ENCODE measurements at regions not wholly inside any gene's neighbourhood (a gene's known extent, or its start where the extent isn't known, plus 50 kb on each side); places are given as distances from the start of the nearest gene placed in this dataset.

DNA sequence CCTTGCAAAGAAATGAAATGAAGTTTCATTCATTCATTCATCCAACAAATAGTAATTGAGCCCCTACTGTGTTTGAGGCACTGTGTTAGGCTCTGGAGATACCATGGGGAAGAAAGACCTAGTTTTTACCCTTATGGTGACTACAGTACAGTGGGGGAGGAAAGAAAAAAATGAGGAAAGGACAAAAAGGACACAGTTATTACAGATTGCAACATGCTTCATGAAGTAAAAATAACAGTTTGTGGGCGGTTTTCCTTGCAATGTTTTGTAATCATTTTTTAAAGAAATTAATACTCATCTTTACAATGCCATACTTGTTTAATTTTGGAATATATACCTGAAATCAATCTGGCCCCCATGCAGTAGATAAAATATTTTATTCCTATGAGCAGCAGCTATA, 120.3 kb downstream of the TM2D1 start:
- no peak for DNase-seq
- Histone ChIP-seq H3K9me2 (no peaks in the 10 kb centered on the region), H3K27ac (ENCODE audit: low read depth in 2 of 2, low read length in 1 of 2) (no peak overlapping the region), H3K27me3 (ENCODE audit: insufficient read depth) (no peaks in the 10 kb centered on the region), H3K4me1 (ENCODE audit: control insufficient read depth in 1 of 2, insufficient read depth in 2 of 2, low read depth in 1 of 2, low read length in 1 of 2) (peaks cover 3 to 4% of the 10 kb centered on the region in 2 experiments; a peak in 2 of 4 replicates), H3K79me2 (ENCODE audit: insufficient read depth) (no peaks in the 10 kb centered on the region), H3K9ac (no peak overlapping the region), H2AFZ (ENCODE audit: low read depth) (no peak overlapping the region), H3K4me2 (no peak overlapping the region), H3K9me3 (no peaks in the 10 kb centered on the region), H3K4me3 (ENCODE audit: low read depth in 2 of 2, low read length in 1 of 2) (no peak overlapping the region), H3F3A (replicated peaks; ENCODE audit: insufficient read depth) (peaks cover 4% of the 10 kb centered on the region), H4K20me1 (ENCODE audit: insufficient read depth) (no peaks in the 10 kb centered on the region), H3K36me3 (replicated peaks in 1 of 2; ENCODE audit: control insufficient read depth in 1 of 2, insufficient read depth in 2 of 2, low read length in 1 of 2) (no peaks in the 10 kb centered on the region)
- no peak for TF ChIP-seq ELF1 (IDR thresholded peaks at IDR 0.05)
- TF ChIP-seq FOSL2 (IDR thresholded peaks at IDR 0.05; ENCODE audit: borderline replicate concordance, low read depth) = no peak
- TF ChIP-seq, protein P1, sequence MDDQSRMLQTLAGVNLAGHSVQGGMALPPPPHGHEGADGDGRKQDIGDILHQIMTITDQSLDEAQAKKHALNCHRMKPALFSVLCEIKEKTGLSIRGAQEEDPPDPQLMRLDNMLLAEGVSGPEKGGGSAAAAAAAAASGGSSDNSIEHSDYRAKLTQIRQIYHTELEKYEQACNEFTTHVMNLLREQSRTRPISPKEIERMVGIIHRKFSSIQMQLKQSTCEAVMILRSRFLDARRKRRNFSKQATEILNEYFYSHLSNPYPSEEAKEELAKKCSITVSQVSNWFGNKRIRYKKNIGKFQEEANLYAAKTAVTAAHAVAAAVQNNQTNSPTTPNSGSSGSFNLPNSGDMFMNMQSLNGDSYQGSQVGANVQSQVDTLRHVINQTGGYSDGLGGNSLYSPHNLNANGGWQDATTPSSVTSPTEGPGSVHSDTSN (IDR thresholded peaks at IDR 0.05) = no peak
- TF ChIP-seq CHD2 (IDR thresholded peaks at IDR 0.05; ENCODE audit: low read length, partially characterized antibody) = no peak
- no peak for TF ChIP-seq EP300 (IDR thresholded peaks at IDR 0.05; ENCODE audit: borderline replicate concordance in 1 of 2, low read depth in 1 of 2, low read length in 1 of 2)
- TF ChIP-seq, protein P2, sequence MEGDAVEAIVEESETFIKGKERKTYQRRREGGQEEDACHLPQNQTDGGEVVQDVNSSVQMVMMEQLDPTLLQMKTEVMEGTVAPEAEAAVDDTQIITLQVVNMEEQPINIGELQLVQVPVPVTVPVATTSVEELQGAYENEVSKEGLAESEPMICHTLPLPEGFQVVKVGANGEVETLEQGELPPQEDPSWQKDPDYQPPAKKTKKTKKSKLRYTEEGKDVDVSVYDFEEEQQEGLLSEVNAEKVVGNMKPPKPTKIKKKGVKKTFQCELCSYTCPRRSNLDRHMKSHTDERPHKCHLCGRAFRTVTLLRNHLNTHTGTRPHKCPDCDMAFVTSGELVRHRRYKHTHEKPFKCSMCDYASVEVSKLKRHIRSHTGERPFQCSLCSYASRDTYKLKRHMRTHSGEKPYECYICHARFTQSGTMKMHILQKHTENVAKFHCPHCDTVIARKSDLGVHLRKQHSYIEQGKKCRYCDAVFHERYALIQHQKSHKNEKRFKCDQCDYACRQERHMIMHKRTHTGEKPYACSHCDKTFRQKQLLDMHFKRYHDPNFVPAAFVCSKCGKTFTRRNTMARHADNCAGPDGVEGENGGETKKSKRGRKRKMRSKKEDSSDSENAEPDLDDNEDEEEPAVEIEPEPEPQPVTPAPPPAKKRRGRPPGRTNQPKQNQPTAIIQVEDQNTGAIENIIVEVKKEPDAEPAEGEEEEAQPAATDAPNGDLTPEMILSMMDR (IDR thresholded peaks at IDR 0.05) = no peak
- TF ChIP-seq, protein P3, sequence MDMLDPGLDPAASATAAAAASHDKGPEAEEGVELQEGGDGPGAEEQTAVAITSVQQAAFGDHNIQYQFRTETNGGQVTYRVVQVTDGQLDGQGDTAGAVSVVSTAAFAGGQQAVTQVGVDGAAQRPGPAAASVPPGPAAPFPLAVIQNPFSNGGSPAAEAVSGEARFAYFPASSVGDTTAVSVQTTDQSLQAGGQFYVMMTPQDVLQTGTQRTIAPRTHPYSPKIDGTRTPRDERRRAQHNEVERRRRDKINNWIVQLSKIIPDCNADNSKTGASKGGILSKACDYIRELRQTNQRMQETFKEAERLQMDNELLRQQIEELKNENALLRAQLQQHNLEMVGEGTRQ (IDR thresholded peaks at IDR 0.05; ENCODE audit: borderline replicate concordance, low read depth, low read length) = no peak
- no peak for TF ChIP-seq RCOR1 (IDR thresholded peaks at IDR 0.05; ENCODE audit: low read length)
- no peak for TF ChIP-seq TCF12 (IDR thresholded peaks at IDR 0.05)
- TF ChIP-seq, protein P4, sequence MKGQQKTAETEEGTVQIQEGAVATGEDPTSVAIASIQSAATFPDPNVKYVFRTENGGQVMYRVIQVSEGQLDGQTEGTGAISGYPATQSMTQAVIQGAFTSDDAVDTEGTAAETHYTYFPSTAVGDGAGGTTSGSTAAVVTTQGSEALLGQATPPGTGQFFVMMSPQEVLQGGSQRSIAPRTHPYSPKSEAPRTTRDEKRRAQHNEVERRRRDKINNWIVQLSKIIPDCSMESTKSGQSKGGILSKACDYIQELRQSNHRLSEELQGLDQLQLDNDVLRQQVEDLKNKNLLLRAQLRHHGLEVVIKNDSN (IDR thresholded peaks at IDR 0.05; ENCODE audit: borderline replicate concordance, low read depth) = no peak
- no peak for TF ChIP-seq SIN3A (IDR thresholded peaks at IDR 0.05; ENCODE audit: borderline replicate concordance, low read depth, low read length)
- TF ChIP-seq POLR2AphosphoS5 (IDR thresholded peaks at IDR 0.05; ENCODE audit: low read depth, low read length) = no peak
- TF ChIP-seq, protein P5, sequence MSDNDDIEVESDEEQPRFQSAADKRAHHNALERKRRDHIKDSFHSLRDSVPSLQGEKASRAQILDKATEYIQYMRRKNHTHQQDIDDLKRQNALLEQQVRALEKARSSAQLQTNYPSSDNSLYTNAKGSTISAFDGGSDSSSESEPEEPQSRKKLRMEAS (IDR thresholded peaks at IDR 0.05; ENCODE audit: low read depth) = no peak
- TF ChIP-seq, protein P6, sequence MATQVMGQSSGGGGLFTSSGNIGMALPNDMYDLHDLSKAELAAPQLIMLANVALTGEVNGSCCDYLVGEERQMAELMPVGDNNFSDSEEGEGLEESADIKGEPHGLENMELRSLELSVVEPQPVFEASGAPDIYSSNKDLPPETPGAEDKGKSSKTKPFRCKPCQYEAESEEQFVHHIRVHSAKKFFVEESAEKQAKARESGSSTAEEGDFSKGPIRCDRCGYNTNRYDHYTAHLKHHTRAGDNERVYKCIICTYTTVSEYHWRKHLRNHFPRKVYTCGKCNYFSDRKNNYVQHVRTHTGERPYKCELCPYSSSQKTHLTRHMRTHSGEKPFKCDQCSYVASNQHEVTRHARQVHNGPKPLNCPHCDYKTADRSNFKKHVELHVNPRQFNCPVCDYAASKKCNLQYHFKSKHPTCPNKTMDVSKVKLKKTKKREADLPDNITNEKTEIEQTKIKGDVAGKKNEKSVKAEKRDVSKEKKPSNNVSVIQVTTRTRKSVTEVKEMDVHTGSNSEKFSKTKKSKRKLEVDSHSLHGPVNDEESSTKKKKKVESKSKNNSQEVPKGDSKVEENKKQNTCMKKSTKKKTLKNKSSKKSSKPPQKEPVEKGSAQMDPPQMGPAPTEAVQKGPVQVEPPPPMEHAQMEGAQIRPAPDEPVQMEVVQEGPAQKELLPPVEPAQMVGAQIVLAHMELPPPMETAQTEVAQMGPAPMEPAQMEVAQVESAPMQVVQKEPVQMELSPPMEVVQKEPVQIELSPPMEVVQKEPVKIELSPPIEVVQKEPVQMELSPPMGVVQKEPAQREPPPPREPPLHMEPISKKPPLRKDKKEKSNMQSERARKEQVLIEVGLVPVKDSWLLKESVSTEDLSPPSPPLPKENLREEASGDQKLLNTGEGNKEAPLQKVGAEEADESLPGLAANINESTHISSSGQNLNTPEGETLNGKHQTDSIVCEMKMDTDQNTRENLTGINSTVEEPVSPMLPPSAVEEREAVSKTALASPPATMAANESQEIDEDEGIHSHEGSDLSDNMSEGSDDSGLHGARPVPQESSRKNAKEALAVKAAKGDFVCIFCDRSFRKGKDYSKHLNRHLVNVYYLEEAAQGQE (IDR thresholded peaks at IDR 0.05; ENCODE audit: low read depth, low read length) = no peak
- no peak for TF ChIP-seq RFX5 (IDR thresholded peaks at IDR 0.05; ENCODE audit: low read length)
- no peak for TF ChIP-seq TEAD4 (IDR thresholded peaks at IDR 0.05; ENCODE audit: borderline replicate concordance, insufficient read depth)
- CTCF ChIA-PET = no interaction called here
- WGBS (ENCODE audit: low lambda C conversion rate) = 86% methylated on average over 1 of the region's 1 CpG
- POLR2A ChIA-PET = no interaction called here
